K562 (cell line): ENCODE measurements at regions not wholly inside any gene's neighbourhood (a gene's known extent, or its start where the extent isn't known, plus 50 kb on each side); places are given as distances from the start of the nearest gene placed in this dataset.

Experiments
- ASH1L ChIP-seq: fragments of 450-650 bp; IDR thresholded peaks from 2 replicates; pipeline ENCODE4 v1.6.1; 2018; ENCODE audit warnings: borderline replicate concordance, mild to moderate bottlenecking, low read depth; ENCODE audit not compliant: partially characterized antibody
- BACH1 ChIP-seq: fragments of 200-800 bp; sonication (Bioruptor generic); IDR thresholded peaks from 2 replicates; pipeline ENCODE4 v1.6.1; 2016; ENCODE audit warnings: missing genetic modification characterization, missing compliant biosample characterization
- COPS2 ChIP-seq: fragments of 450-650 bp; conservative IDR thresholded peaks from 2 replicates; pipeline ENCODE4 v1.6.1; 2016; ENCODE audit warnings: mild to moderate bottlenecking, moderate library complexity
- E2F3 ChIP-seq: fragments of 250-450 bp; sonication (Bioruptor Pico); IDR thresholded peaks from 2 replicates; pipeline ENCODE4 v1.4.0; 2020; ENCODE audit warnings: mild to moderate bottlenecking
- ERF ChIP-seq: fragments of 450-650 bp; formaldehyde crosslinking; IDR thresholded peaks from 2 replicates; pipeline ENCODE4 v1.4.0; 2020; ENCODE audit warnings: mild to moderate bottlenecking, mixed read lengths
- HNRNPH1 ChIP-seq: fragments of 200-400 bp; formaldehyde crosslinking; optimal IDR thresholded peaks from 2 replicates; pipeline ENCODE3; 2017; ENCODE audit warnings: low read depth, mild to moderate bottlenecking, low read length, moderate library complexity
- SRSF1 ChIP-seq: fragments of 200-400 bp; formaldehyde crosslinking; IDR thresholded peaks from 2 replicates; pipeline ENCODE4 v1.6.1; 2017; ENCODE audit warnings: mild to moderate bottlenecking, low read depth, low read length, moderate library complexity
- TAL1 ChIP-seq: fragments of 450-650 bp; IDR thresholded peaks from 2 replicates; pipeline ENCODE4 v1.6.1; 2016; ENCODE audit warnings: mild to moderate bottlenecking
- ZNF23 ChIP-seq: fragments of 250-450 bp; sonication (Bioruptor Pico); IDR thresholded peaks from 2 replicates; pipeline ENCODE4 v1.4.0; 2020; ENCODE audit warnings: mild to moderate bottlenecking
- ZNF76 ChIP-seq: fragments of 250-450 bp; sonication (Bioruptor Pico); IDR thresholded peaks from 2 replicates; pipeline ENCODE4 v1.4.0; 2020; ENCODE audit warnings: mild to moderate bottlenecking, moderate library complexity, borderline replicate concordance
- TF ChIP-seq, protein P1 (sequence below): fragments of 450-650 bp; IDR thresholded peaks from 2 replicates; pipeline ENCODE4 v1.6.1; 2017; ENCODE audit warnings: antibody characterized with exemption, mild to moderate bottlenecking

- TF ChIP-seq, protein P1, sequence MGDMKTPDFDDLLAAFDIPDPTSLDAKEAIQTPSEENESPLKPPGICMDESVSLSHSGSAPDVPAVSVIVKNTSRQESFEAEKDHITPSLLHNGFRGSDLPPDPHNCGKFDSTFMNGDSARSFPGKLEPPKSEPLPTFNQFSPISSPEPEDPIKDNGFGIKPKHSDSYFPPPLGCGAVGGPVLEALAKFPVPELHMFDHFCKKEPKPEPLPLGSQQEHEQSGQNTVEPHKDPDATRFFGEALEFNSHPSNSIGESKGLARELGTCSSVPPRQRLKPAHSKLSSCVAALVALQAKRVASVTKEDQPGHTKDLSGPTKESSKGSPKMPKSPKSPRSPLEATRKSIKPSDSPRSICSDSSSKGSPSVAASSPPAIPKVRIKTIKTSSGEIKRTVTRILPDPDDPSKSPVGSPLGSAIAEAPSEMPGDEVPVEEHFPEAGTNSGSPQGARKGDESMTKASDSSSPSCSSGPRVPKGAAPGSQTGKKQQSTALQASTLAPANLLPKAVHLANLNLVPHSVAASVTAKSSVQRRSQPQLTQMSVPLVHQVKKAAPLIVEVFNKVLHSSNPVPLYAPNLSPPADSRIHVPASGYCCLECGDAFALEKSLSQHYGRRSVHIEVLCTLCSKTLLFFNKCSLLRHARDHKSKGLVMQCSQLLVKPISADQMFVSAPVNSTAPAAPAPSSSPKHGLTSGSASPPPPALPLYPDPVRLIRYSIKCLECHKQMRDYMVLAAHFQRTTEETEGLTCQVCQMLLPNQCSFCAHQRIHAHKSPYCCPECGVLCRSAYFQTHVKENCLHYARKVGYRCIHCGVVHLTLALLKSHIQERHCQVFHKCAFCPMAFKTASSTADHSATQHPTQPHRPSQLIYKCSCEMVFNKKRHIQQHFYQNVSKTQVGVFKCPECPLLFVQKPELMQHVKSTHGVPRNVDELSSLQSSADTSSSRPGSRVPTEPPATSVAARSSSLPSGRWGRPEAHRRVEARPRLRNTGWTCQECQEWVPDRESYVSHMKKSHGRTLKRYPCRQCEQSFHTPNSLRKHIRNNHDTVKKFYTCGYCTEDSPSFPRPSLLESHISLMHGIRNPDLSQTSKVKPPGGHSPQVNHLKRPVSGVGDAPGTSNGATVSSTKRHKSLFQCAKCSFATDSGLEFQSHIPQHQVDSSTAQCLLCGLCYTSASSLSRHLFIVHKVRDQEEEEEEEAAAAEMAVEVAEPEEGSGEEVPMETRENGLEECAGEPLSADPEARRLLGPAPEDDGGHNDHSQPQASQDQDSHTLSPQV, result no peak
- TF ChIP-seq ZNF23 (CRISPR knock-in tag) (no peak), BACH1 (no peak), HNRNPH1 (no peak), COPS2 (no peak), TAL1 (no peak), ERF (no peak), E2F3 (CRISPR knock-in tag) (no peak), SRSF1 (no peak), ZNF76 (CRISPR knock-in tag) (no peak), ASH1L (no peak)
- TF ChIP-seq, all 486 proteins: peak for 0
These were observed 654.9 kb upstream of the SYT4 start (continued) for GRCh38 chr18:43932140-43932539.
